ENCODE measurements at regions not wholly inside any gene's neighbourhood (a gene's known extent, or its start where the extent isn't known, plus 50 kb on each side); places are given as distances from the start of the nearest gene placed in this dataset.
"Not testable (repeated sequence)": the region's sequence is repeated elsewhere in the genome, so short reads cannot be mapped to it uniquely, and the experiment has no call there.

DNA sequence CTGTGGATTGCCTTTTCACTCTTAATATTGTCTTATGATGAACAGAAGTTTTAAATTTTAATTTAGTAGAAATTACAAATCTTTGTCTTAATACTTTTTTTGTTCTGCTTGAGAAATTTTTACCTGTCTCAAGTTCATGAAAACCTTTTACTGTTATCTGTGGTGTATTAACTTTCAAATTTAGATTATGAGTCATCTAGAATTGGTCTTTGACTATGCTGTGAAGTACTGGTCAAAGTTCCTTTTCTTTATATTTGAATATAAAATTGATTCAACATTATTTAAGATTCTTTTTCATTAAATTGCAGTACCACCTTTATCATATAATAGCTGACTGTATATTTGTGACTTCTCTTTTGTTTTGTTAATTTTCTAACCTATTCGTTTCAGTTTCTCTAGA lies 1385.5 kb upstream of the ZEB2 start:
- Histone ChIP-seq H3K4me3 (no peak overlapping the region), H3K9me3 (no peaks in the 10 kb centered on the region), H3K27me3 (no peaks in the 10 kb centered on the region), H3K4me1 (no peaks in the 10 kb centered on the region), H3K27ac (no peak overlapping the region), H3K36me3 (no peaks in the 10 kb centered on the region)
- no peak for TF ChIP-seq POLR2AphosphoS5 (IDR thresholded peaks at IDR 0.05)
- no peak for TF ChIP-seq EP300 (IDR thresholded peaks at IDR 0.05)
- TF ChIP-seq, protein P1, sequence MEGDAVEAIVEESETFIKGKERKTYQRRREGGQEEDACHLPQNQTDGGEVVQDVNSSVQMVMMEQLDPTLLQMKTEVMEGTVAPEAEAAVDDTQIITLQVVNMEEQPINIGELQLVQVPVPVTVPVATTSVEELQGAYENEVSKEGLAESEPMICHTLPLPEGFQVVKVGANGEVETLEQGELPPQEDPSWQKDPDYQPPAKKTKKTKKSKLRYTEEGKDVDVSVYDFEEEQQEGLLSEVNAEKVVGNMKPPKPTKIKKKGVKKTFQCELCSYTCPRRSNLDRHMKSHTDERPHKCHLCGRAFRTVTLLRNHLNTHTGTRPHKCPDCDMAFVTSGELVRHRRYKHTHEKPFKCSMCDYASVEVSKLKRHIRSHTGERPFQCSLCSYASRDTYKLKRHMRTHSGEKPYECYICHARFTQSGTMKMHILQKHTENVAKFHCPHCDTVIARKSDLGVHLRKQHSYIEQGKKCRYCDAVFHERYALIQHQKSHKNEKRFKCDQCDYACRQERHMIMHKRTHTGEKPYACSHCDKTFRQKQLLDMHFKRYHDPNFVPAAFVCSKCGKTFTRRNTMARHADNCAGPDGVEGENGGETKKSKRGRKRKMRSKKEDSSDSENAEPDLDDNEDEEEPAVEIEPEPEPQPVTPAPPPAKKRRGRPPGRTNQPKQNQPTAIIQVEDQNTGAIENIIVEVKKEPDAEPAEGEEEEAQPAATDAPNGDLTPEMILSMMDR (IDR thresholded peaks at IDR 0.05) = no peak
- TF ChIP-seq POLR2A (IDR thresholded peaks at IDR 0.05) = no peak
- DNase-seq = no peak
- intact Hi-C loops (cut with DNase I) = no loop called here
- 69 to 84% methylated on average over 1 of the region's 1 CpG for WGBS, 2 donors

DNA sequence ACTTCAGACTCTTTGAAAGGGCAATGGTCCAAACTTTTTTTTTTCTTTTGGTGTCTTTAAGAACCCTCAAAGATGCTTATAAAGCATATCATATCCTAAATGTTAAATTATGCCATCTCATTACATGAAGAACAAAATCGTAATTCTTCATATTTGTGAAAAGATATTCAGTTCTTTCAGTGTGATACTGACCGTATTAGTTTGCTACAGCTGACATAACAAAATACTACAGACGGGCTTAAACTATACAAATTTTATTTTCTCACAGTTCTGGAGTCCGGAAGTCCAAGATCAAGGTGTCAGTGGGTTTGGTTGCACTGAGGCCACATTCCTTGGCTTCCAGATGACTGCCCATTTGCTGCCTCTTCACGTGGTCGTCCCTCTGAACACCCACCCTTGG lies 1377.2 kb upstream of the ZEB2 start:
- no peaks in the 10 kb centered on the region for H3K4me1 ChIP-seq
- intact Hi-C loops (cut with DNase I) = no loop called here
- TF ChIP-seq, protein P1 (IDR thresholded peaks at IDR 0.05) = no peak
- TF ChIP-seq POLR2A (IDR thresholded peaks at IDR 0.05) (no peak), EP300 (IDR thresholded peaks at IDR 0.05) (no peak)

DNA sequence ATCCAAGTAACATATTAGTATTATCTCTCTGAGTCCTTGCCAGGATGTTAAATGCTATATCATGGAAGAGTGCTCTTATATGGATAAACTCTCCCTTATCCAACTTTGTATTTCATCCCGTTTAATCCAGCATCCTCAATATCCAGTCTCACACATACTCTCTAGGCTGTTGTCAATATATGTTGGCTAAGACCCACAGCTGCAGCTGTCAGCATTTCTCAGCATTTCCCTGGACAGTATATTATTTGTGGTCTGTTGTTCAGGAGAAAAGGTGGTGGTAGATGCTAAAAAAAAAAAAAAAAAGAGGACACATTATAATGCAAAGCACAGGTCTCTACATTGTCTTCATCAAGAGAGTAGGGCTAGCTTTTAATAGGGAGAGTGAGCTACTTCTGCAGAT lies 1368.0 kb upstream of the ZEB2 start:
- whole genome bisulfite sequencing, 2 donors = 79 to 84% methylated on average over 1 of the region's 1 CpG
- TF ChIP-seq, protein P1 (IDR thresholded peaks at IDR 0.05) = no peak
- TF ChIP-seq POLR2AphosphoS5 (IDR thresholded peaks at IDR 0.05) (no peak), POLR2A (IDR thresholded peaks at IDR 0.05) (no peak), EP300 (IDR thresholded peaks at IDR 0.05) (no peak)
- Histone ChIP-seq H3K27ac (no peak overlapping the region), H3K27me3 (no peaks in the 10 kb centered on the region), H3K36me3 (no peaks in the 10 kb centered on the region), H3K9me3 (no peaks in the 10 kb centered on the region), H3K4me1 (no peaks in the 10 kb centered on the region), H3K4me3 (no peak overlapping the region)
- intact Hi-C loops (cut with DNase I) = no loop called here
- no peak for DNase-seq

More for the DNA sequence above, 1377.2 kb upstream of the ZEB2 start:
- no peak for DNase-seq
- H3K9me3 ChIP-seq = no peaks in the 10 kb centered on the region
- H3K27me3 ChIP-seq = no peaks in the 10 kb centered on the region
- 87 to 91% methylated on average over 6 of the region's 6 CpGs for WGBS, 2 donors
- no peak overlapping the region for H3K27ac ChIP-seq
- no peaks in the 10 kb centered on the region for H3K36me3 ChIP-seq
- H3K4me3 ChIP-seq = no peak overlapping the region

DNA sequence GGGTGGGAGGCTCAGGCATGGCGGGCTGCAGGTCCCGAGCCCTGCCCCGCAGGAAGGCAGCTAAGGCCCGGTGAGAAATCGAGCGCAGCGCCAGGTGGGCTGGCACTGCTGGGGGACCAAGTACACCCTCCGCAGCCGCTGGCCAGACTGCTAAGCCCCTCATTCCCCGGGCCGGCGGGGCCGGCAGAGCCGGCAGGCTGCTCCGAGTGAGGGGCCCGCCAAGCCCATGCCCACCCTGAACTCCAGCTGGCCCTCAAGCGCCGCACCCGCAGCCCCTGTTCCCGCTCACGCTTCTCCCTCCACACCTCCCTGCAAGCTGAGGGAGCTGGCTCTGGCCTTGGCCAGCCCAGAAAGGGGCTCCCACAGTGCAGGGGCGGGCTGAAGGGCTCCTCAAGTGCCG lies 1361.1 kb upstream of the ZEB2 start:
- intact Hi-C loops (cut with DNase I); H3K27me3 ChIP-seq; H3K27ac ChIP-seq; H3K9me3 ChIP-seq; H3K4me3 ChIP-seq; H3K36me3 ChIP-seq; H3K4me1 ChIP-seq; DNase-seq: not testable (repeated sequence)
- 91 to 94% methylated on average over 23 of the region's 23 CpGs for WGBS, 2 donors

DNA sequence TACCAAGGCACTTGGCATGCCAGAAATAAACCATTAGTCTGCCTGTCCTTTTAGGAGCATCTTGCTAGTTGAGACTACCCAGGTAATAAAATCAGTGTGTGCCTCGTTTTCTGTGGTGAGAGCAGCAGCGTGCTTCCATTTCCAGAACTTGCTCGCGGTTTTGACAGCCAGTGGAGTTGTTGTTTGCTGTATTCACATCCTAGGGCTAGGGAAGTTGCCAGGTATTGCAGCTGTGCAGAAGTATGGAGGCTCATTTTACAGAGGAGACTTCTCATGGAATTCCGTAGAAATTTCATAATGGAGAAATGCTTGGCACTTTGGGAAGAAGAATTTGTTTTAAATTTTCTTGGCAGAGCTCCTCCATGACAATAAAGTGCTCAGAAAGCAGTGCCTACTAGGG lies 1355.1 kb upstream of the ZEB2 start:
- Histone ChIP-seq H3K4me1 (peaks cover 0 to 9% (median 8%) of the 10 kb centered on the region in 4 donors), H3K27ac (no peak overlapping the region), H3K36me3 (no peaks in the 10 kb centered on the region), H3K9me3 (no peaks in the 10 kb centered on the region), H3K4me3 (no peak overlapping the region), H3K27me3 (no peaks in the 10 kb centered on the region)
- no peak for DNase-seq
- intact Hi-C loops (cut with DNase I) = no loop called here
- WGBS, 2 donors = 77 to 87% methylated on average over 5 of the region's 5 CpGs
- no peak for TF ChIP-seq POLR2AphosphoS5 (IDR thresholded peaks at IDR 0.05)
- TF ChIP-seq, protein P1 (IDR thresholded peaks at IDR 0.05) = no peak

Data from sigmoid colon (tissue), 6 donors.